HG03354 (cell line): ENCODE measurements at regions not wholly inside any gene's neighbourhood (a gene's known extent, or its start where the extent isn't known, plus 50 kb on each side); places are given as distances from the start of the nearest gene placed in this dataset.
"Not testable (repeated sequence)": the region's sequence is repeated elsewhere in the genome, so short reads cannot be mapped to it uniquely, and the experiment has no call there.

Experiments
- ATAC-seq: cut with Tn5 transposase; IDR thresholded peaks from one replicate; pipeline ENCODE4 v1.9.1; 2021; ENCODE audit warnings: mild to moderate bottlenecking; ENCODE audit not compliant: unreplicated experiment, poor library complexity, severe bottlenecking

DNA sequence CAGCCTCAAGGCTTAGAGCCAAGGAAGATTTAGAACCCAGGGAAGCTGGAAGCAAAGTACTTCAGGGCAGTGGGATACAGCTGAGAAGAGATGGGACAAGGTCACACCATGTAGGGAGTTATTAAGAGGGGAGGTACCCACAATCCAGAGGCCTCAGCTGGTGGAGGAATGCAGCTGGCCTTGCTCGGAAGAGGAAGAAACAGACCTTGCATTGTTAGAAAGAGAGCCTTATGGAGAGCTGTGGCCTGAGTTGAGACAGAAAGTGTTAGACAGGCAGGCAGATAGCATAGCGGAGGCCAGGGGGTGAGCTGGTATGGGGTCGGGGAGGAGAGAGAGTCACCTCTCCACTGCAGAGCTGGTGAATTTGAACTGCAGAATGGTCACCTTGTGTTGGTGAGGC, 173.1 kb downstream of the JCAD start:
- ATAC-seq, result no peak

DNA sequence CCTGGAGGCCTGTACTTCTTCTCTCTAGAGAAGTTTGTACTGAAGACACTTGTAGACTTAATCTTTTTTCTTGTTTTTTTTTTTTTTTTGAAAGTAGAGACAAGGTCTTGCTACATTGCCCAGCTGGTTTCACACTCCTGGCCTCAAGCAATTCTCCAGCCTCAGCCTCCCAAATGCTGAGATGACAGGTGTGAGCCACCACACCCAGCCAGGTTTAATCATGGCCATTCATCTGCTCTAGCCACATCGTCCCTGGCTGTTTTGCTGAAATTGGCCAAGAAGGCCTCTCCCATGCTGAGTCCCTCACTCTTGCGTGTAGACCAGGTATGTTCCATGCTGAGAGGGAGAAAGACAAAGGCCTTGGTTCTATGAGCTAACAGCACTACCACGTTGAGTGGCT, 176.2 kb downstream of the JCAD start:
- ATAC-seq, result no peak

DNA sequence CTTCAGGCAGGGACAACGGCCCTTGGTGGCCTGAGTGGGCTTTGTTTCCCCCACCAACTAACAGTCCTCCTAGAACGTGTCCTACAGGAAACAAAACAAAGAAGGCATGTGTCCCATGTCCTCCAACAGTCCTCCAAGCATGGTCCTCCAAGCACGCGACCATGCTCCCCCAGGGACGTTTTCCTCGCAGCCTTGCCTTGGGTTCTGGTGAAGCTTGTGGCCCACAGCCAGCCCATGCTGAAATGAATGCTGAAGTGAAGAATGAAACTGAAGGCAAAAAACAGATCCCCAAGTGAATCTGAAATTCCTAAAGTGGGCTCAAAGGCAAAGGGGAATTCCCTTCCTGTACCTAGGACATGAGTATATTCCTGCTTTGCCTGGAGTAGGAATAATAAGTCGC, 176.6 kb downstream of the JCAD start:
- ATAC-seq, result no peak

DNA sequence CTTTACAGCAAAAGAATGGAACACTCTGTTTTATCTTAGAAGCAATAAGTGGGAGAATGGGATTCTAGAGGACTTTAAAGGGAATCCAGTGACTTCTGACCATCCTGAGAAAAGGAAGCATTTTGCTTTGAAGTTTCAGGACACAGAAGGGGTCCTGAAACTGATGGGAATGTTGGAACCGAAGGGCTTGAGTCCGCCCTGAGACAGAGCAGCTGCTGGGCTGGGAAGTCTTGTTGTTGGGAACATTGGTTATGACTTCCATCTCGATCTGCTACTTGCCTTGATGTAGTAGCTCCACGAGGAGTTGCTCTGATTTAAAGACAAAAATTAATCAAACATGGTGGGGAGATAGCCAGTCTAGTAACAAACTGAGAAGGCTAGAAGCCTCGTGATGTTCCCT, 177.6 kb downstream of the JCAD start:
- no peak for ATAC-seq

DNA sequence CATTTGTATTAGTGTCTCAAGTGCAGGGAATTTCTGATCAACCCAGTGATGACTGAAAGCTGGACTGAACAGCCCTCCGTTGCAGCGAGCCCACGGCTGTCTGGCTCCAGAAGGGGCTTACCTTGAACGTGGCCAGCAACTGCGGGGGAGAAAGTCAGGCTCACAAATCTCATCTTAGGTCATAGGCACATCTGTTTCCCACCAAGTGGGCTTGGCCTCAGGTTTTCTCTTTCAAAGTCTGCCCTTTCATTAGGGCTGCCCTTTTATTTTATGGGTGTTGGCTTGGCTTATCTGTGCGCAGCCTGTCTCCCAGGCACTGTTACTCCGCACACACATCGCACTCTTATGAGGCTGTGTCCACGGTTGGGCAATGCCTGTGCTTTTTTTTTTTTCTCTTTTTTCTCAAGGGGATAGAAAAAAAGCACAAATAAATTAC, 178.0 kb downstream of the JCAD start:
- no peak for ATAC-seq

DNA sequence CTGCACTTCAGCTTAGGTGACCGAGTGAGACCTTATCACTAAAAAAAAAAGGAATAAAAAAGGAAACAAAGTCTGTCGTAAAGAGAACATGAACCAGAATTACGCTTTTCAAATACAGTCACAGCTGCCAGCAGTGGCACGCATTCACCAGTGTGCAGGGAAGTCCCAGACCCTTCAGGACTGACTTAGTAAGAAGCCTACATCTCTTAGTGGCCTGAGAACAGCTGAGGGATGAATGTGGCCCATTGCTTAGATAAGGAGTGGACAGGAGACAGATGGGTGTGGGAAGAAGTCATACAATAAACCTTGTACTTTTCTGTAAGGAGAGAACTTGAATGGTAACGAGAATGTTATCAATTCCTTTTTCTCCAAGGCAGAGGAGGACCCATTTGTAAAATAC, 178.5 kb downstream of the JCAD start:
- ATAC-seq, result no peak

DNA sequence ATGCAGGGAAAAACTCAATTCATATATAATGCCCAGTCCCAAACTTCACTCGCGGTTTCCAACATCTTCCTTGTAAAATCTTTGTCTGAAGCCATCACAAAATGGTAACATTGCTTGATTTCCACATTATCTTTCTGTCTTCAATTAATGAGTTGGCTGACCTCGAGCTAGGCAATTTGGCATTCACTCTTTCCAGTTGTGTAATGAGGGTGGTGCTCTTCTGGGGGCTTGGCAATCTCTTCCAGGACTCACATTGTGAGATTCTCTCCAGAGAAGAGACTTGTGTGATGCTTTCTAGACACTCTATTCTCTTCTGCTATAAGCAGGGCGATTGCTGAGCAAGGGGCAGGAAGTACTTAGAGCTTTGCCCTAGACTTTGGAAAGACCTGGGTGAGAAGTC, 179.5 kb downstream of the JCAD start:
- no peak for ATAC-seq

DNA sequence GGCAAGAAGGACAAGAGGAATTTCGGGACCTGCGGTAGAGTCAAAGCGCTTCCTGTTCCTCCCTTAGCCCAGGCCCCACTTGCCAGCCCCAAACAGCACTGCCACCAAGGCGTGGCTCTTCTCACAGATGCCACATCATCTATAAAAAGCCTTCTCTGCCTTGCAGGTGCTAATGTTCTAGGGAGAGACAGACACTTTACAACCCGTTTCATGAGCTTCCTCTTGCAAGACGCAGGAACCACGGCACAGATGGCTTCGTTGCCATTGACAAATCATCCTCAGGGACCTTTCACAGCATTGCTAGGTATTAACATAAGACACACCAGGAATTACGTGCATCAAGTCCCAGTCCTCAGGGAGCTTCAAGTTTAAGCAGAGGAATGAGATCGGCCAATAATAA, 180.9 kb downstream of the JCAD start:
- ATAC-seq, result no peak

DNA sequence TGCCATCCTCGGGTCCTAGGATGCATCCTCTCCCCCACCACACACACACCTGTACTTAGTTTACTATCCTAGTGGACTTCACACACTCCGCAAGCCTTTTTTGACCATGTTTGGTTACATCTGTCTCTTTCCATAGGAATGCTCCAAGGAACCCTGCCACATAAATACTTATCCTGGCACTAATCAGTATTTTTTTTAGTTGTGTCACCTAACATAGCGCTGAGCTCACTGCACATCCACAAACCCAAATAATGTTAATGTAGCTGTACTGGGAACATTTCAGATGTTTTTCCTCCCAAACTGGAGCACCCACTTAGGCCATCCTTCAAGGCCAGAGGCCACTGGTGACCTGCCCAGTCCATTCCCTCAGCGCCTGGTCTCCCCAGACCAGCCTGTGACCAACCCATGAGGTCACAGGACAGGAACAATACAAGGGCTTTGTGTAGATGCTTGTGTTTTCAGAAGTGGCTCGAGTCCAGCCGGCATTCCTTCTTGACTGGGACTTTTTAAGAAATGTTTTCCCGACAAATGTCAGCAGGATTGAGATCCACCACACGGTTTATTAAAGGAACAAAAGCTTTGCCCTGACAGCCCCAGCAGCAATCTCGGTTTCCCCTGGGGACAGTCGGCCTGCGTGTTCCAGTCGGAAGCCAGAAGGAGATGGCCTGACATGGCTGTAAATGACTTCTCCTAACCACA, 181.4 kb downstream of the JCAD start:
- no peak for ATAC-seq

DNA sequence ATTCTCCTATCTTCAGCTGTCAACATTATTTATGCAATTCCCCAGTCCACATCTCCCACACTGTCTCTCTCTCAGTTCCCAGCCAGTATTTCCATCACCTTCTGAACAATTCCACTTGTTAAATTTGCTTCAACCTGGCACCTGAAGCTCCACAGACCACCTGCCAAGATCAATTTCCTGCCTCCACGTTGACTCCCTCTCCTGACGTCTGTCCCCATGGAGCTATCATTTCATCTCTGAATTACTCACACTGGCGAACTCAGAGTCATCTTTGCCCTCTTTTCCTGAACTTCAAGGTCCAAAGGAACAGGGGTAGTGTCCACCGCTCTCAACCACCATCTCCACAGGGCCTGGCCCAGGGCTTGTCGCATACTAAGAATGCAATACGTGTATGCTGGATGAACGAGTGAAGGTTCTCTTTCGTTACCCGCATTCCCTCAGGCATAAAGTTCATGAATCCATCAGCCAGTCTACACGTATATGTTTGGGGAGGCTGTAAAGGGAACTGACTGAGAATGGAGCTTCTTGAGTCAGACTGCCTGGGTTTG, 183.3 kb downstream of the JCAD start:
- no peak for ATAC-seq

DNA sequence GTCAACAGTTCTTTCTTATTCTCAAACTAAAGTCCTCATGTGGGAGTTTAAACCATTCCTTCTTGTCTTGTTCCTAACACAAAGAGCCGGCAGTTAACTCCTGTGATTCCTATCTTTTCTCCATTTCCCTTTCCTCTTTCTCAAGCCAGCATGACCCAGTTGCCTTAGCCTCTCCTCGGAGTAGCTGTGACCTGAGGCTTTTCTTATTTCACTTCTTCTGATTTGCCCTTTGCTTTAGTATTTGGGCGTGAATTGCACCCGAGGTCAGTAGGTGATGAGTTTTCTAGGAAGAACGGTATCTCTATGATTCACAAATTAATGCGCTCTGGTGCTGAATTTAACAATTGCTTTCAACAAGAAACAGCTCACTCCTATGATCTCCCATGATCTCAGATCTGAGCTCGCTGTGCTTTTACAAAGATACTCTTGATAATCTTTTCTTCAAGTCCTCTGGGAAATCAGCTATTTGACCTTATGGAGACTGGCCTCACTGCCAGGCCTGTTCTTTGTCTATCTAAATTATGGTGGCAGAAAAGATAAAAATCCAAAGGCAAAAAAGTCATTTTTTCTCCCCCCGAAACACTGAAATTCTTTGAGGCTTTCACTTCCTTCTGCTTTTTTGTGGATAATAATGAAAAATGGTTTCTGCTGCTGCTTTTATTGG, 184.6 kb downstream of the JCAD start:
- no peak for ATAC-seq

DNA sequence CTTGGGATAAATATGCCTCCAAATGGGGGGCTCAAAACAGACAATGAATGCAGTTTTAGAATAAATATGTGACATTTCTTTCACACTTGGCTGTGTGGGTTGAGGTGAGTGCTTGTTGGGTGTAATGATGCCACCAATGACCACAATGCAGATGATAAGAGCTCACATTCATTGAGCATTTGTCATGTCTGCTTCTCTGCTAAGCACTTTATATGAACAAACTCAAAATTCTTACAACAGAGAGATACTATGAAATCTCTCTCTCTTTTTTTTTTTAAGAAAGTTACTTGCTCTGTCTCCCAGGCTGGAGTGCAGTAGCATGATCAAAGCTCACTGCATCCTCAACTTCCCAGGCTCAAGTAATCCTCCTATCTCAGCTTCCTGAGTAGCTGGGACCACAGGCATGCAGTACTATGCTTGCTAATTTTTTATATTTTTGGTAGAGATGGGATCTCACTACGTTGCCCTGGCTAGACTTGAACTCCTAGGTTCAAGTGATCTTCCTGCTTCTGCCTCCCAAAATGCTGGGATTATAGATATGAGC, 185.4 kb downstream of the JCAD start:
- no peak for ATAC-seq

DNA sequence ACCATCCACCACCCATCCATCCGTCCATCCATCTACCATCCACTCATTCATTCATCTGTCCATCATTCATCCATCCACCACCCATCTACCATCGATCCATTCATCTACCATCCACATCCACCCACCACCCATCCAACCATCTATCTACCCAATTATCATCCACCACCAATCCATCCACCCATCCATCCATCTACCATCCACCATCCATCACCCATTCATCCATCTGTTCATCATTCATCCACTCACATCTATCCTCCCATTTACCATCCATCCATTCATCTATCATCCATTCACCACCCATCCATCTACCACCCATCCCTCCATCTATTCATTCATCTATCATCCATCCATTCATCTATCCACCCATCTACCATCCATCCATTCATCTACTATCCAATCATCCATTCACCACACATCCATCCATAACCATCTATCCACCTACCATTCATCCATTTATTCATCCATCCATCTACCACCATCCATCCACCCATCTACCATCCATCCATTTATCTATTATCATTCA, 188.8 kb downstream of the JCAD start:
- no peak for ATAC-seq

DNA sequence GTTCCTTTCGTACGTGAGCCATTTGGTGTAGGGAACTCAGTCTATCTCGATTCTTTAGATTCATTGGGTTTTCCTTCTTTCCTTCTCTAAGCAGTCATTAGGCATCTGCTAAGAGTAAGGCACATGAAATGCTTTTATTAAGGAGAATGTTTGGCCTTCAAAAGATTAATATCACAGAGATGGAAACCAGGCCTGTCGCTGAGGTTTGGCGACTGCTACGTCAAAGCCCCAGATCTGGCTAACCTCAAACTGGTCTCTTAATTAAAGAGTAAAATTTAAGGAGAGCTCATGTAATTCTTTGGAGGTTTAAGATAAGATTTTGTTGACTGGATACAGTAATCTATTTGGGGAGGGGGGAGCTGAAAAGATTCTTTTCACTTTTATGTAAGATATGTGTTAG, 189.8 kb downstream of the JCAD start:
- ATAC-seq, result no peak

DNA sequence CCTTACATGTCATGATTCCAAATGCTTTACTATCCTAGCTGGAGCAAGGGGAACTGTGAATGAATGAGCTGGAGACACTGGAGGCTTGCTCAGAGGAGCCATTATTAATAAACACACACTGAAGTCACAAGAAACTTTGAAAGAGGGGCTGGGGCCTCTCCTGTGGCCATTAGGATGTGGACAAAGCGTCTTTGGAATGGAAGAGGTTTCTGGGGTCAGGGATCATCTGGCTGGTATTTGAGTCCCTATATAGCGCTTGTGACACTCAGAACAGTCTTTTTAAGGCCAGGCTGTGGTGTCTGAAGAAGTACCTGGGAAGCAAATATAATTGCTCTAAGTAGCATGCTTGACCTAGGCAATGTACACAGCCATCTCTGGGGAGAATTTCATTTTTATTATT, 193.0 kb downstream of the JCAD start:
- ATAC-seq, result no peak

DNA sequence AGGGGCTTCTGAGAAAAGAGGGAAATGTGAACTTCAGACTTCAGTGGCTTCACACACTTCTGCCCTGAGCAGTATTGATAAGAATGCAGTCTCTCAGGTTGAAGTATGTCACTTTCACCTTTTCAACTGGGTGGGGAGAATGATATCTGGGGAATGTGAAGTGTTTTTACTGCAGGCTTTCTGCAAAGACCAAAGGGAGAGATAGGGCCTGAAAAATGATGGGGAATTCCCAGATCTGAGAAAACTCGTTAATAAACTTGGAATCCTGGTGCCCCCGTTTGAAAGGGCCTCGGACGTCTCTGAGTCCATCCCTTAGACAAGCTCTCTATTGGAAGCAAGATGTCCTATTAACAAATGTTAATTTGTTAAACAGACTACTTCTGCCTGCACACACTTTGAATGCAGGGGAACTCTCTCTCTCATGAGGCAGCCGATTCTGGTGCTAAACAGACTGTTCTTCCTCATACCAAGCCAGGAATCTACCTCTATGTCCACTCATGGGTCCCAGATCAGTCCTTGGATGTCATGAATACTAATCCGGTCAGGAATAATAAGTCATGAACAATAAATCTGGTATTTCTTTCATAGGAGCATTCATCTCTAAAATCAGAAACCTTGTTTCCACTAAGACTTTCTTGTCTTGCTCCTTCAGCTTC, 193.6 kb downstream of the JCAD start:
- ATAC-seq, result no peak

DNA sequence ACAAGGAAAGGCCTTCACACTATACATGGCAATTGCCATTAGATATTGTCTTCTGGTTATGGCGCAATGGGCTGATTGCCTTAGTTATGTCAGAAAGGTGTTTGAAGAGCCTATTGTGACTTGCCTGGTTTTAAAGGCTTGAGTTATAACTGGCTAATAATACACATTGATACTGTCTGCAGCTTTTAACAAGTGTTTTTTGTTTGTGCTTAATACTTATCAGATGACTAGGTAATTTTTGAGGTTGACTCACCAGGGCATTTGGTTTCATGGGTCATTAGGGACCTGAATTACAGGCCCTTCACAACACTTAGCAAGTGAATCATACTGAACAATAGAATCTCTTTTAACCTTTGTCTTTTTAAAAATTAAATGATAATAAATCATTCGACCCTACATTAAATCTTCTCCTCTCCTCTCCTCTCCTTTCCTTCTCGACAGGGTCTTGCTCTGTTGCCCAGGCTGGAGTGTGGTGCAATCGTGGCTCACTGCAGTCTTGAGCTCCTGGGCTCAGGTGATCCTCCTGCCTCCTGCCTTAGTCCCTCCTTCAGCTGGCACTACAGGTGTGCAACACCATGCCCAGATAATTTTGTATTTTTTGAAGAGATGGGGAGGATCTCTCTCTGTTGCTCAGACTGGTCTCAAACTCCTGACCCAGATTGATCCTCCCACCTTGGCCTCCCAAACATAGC, 196.3 kb downstream of the JCAD start:
- ATAC-seq, result no peak

DNA sequence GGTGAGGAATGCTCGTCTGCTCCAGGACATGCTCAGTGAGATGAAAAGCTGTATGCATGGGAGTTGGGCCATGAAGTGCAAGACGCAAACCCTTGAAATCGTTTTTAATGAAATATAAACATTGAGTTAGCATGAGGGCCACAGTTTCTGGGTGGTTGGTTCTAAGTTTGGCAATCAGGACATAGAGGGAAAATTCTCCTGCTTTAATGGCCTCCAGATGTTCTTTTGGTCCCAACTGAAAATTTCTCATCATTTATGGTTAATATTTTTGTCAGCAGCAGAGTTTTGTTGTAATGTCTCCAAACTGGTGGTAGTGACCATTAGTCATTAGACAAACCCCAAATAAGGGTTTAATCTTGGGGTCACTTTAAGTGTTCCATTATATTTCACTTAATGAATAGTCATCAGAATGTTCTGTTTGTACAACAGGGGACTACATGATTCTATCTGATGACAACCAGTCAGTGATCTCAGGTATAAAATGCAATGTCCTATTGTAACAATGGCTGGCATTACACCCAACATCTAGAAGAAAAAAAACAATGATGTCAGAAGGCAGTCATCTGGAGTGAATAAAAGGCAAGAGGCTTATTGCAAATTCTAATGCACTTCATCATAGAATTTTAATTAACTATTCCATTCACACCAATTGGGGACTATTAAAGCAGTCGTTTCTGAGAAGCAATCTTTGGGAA, 197.4 kb downstream of the JCAD start:
- ATAC-seq, result no peak

DNA sequence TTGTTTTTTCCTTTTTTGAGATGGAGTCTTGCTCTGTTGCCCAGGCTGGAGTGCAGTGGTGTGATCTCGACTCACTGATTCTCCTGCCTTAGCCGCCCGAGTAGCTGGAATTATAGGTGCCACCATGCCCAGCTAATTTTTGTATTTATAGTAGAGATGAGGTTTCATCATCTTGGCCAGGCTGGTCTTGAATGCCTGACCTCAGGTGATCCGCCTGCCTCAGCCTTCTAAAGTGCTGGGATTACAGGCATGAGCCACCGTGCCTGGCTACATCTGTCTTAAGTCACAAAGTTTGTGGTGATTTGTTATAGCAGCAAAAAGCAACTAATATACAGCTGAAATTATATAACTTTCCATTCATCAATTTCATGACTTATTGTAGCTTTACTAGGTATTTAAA, 198.2 kb downstream of the JCAD start:
- not testable (repeated sequence) for ATAC-seq
